NCI-H1694 (cell line): ENCODE measurements at regions not wholly inside any gene's neighbourhood (a gene's known extent, or its start where the extent isn't known, plus 50 kb on each side); places are given as distances from the start of the nearest gene placed in this dataset.
"Not testable (repeated sequence)": the region's sequence is repeated elsewhere in the genome, so short reads cannot be mapped to it uniquely, and the experiment has no call there.

Experiments used
- DNase-seq: peaks from one replicate; lab custom pipeline; 2025; lab: John Stamatoyannopoulos, UW

DNA sequence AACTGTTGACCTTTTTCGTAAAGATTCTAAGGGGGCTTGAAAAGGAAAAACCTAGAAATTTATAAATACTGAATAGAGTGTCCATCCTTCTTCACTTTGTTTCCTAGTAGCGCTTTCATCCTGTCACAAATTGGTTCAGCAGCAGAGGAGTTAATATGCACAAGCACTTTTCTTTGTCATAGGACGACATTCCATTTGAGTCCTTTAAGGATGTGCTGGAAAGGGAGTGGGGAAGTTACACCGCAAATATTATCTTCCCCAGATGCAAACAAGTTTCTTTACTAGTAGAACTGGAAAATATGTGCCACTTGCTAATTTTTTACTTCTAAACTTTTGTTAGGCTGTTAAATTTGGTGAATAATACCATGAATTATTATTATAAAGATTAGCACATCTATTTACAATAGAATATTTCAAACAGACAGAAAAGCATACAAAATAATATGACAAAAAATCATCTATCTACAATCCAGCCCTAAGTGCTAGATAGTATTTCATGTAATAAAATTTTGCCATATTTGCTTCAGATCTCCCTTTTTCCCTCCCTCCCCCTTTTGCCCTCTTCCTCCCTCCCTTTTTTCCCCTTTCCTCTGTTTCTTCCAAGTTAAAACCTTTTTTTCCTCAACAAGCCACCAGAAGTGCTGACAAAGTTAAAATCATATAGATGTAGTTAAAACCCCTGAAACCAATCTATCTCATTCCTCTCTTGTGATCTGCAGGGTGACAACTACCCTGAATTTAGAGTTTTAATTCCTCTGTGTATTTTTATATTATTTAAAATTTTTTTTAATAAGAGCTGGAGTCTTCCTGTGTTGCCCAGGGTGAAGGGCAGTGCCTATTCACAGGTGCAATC lies 50.5 kb upstream of the MAP4K3 start:
- no peak for DNase-seq

- no peak for DNase-seq
These were observed 51.4 kb upstream of the MAP4K3 start for GRCh38 chr2:39488450-39488849.

- DNase-seq = no peak
These were observed 53.5 kb upstream of the MAP4K3 start for GRCh38 chr2:39490586-39490985.

GRCh38 chr2:39491653-39492052 lies 54.6 kb upstream of the MAP4K3 start:
- no peak for DNase-seq

GRCh38 chr2:39492095-39492590 lies 55.1 kb upstream of the MAP4K3 start:
- no peak for DNase-seq

DNA sequence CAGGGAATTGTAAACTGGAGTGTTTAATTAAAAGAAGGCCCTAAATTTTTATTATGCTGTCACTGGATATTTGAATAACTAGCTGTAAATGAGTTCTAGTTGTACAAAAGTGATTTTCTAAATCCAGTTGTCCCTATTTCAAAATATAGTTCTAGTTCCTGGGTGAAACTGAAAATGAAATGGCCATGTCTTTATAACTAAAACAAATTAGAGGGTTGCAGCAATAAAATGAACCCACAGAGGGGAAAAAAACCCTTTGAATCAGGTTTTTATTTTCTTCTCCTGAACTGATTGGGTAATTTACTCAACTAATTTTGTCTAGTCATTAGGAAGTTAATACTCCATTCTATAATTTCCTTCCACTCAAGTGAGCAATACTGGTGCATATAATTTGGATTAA lies 55.6 kb upstream of the MAP4K3 start:
- DNase-seq = no peak

DNA sequence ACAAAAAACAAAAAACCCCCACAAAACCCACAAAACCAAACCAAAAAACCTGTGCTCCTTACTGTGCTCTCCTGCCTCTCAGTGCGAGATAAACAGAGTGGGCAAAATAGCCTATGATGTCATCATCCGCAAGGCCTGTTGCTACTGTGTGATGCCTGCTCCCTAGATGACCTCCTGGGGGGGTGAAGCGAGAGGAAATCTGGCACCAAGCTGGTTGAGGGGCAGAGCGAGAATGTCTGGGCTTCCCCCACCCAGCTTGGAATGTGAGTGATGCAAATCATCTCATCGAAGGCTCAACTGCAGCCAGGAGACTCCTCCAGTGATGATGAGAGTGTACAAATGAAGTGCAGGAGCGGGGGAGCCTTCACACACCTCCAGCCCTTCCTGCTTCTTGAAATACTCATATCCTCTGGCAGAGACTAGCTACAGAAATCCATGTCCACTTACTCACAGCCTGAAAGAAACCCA lies 57.7 kb upstream of the MAP4K3 start:
- DNase-seq = no peak

DNA sequence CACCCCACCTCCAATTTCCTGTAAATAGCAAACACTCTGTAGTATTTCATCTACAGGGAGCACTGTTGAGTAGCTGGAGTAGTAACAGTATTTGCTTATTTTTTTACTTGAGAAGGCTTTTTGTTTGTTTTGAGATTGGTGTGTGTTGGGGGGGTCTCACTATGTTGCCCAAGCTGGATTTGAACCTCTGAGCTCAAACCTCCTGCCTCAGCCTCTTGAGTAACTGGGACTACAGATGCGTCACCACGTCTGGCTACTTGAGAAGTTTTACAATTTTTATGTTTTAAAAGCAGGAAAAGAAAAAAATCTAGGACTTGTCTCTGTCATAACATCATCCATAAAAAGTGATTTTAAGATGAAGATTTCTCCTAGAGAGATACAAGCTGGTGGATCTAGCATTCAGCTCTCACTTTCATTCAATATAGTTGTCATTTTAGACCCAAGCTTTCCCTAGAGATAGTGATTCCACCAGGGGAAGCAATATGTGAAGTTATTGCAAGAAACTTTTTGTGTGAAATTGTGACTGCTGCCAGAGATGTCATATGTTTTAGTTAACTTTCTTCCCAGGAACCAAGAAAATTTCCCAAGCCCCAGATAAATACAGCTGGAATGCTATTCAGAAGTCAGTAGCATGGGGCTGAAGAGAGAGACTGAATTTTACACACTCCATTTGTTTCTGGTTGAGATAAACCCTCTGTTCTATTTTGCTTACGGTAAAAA lies 60.2 kb upstream of the MAP4K3 start:
- no peak for DNase-seq

GRCh38 chr2:39498176-39498575 lies 61.1 kb upstream of the MAP4K3 start:
- not testable (repeated sequence) for DNase-seq

DNA sequence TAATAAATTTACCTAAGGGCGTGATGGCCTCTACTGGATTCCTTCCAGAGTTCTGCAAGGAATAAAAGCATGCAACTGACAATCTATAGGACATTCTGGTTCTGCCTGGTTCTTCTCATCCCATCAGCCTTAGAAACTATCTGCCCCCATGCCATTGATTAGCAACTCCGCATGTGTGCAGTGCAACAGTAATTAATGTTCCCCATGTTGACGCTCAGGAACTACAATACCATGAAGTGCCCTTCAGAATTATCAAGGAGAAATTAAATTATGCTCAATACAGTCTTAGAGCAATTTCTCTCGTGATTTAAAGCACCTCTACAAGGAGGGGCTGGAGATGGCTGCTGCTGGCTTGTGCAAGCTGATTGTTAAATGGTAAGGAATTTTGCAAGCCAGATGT lies 61.7 kb upstream of the MAP4K3 start:
- no peak for DNase-seq

- no peak for DNase-seq
These were observed 62.3 kb upstream of the MAP4K3 start for GRCh38 chr2:39499336-39499735.

- DNase-seq = no peak
These were observed 64.3 kb upstream of the MAP4K3 start for GRCh38 chr2:39501412-39501811.

- no peak for DNase-seq
These were observed 66.2 kb upstream of the MAP4K3 start for GRCh38 chr2:39503277-39503676.

GRCh38 chr2:39504790-39505335 lies 67.8 kb upstream of the MAP4K3 start:
- DNase-seq = no peak

DNA sequence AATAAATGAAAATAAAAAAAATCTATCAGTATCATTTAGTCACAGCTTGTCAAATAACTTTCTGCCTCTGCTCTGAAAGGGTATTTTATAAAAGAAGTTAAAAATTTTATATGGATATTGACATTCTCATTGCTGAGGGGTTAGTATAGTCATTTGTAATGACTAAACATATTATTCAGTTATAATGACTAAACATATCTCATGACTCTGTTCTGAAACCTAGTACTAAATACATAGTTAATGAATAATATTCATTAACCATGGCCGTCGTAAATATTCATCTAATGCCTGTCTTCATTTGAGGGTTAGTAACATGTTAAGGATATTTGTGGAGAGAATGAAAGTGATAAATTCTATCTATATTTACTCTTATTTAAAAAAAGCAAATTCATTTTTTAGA lies 69.1 kb upstream of the MAP4K3 start:
- DNase-seq = no peak

DNA sequence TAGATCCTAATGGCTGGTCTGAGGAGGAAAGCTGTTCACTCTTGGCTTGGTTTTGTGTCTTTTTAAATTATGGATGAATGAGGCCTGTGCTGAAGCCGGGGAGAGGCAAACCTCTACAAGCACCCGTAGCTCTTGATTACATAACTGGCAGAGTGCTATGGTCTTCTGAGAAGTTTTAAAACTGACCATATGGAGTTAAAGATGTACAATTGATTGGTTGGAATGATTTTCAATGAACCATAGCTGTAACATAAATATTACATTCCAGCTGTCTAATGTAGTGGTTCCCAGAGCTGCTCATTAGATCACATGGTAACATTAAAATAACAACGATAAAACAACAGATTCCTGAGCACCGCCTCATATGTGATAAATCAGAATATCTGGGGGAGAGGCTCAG lies 71.1 kb upstream of the MAP4K3 start:
- no peak for DNase-seq

DNA sequence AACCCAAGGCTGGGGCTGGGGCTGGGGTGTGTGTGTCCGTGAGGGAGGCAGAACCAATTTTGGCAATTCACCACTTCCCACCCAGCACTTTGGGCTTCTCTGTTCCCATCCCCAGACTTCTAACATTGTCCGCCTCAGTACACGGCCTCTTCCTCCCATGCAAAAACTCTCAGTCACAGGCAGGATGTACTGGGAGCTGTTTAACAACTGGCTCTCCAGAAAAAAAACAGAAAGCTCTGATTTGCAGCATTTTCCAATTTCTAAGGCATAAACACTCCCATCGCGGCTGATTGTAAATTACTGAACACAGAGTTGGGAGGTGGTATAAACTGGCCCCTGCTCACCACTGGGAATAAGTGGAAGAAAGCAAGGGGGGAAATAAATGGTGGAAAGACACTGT lies 73.1 kb upstream of the MAP4K3 start:
- DNase-seq = no peak

- DNase-seq = no peak
These were observed 74.1 kb upstream of the MAP4K3 start for GRCh38 chr2:39511219-39511604.

DNA sequence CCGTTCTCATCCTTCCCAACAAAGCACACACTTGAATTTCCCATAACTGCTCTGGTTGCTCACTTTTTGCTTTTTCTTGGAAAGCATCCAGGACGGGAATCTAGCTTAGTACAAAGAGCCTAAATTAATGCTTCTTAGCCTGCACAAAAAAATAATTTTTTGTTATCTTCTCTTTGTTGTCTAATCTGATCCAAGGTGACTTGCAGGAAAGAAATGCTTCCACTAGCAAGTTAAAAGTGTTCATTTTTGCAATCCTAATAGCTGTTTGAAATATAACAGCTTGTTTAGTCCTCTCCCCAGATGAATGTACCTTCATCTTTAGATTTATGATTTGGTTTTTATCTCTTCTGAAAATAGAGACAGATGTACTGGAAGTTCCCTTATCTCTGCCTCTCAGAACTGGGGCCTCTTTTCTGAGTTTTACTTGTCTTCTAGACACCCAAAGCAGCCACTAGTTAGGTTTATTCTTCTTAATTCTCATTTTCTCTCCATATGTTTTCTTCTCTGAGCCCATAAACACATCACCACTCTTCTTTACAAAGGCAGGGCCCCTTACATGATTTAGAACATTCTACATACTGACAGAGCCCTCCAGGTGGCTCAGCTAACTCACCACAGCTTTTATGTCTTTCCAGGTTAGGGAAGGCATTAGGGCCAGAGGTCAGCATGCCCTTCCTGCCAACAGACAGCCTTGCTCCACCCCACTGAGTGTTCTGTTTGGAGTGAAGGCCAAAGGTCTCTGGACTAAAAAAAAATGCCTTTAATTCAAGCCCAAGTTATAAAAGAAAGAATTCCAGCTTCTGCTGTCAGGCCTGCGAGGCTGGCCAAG lies 74.7 kb upstream of the MAP4K3 start:
- no peak for DNase-seq

GRCh38 chr2:39512434-39512935 lies 75.4 kb upstream of the MAP4K3 start:
- DNase-seq = no peak

DNA sequence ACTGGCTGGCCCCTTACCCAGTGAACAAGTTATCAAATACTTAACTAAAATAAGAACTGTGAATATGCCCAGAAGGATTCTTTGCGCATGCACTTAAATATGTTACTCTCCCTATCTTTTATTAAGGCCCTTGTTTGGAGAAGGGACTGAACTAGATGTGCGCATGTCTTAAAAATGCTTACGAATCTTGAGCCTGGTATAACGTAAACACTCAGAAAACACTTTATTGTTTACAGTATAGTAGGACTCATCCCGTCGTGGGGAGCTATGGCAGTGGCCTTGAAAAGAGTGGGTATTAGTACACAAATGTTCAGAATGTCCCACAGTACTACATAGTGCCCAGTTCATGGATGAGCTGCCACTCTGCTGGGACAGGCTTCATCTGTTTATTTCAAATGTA lies 75.9 kb upstream of the MAP4K3 start:
- DNase-seq = no peak

- peak; percentile 46 for DNase-seq
These were observed 76.6 kb upstream of the MAP4K3 start for GRCh38 chr2:39513641-39514094.
